Esophagus muscularis mucosa (tissue), 4 donors: ENCODE measurements at regions not wholly inside any gene's neighbourhood (a gene's known extent, or its start where the extent isn't known, plus 50 kb on each side); places are given as distances from the start of the nearest gene placed in this dataset.

Experiments
- CTCF ChIP-seq, 3 experiments: fragments of 200-600 bp in 2 of 3; fragments of 450-650 bp in 1 of 3; sonication (generic) in 2 of 3; IDR thresholded peaks; one replicate each; pipeline ENCODE4 v1.5.1; 2017 to 2019; ENCODE audit warnings: antibody characterized with exemption in 3 of 3, mild to moderate bottlenecking in 2 of 3, moderate library complexity in 1 of 3
- EP300 ChIP-seq: sonication (generic); formaldehyde crosslinking; IDR thresholded peaks from one replicate; pipeline ENCODE4 v1.6.1; 2017; ENCODE audit warnings: antibody characterized with exemption
- POLR2A ChIP-seq: fragments of 450-650 bp; IDR thresholded peaks from one replicate; pipeline ENCODE4 v1.6.1; 2017; ENCODE audit warnings: antibody characterized with exemption, moderate library complexity, mild to moderate bottlenecking, low read depth
- POLR2AphosphoS5 ChIP-seq, 2 donors: sonication (generic); formaldehyde crosslinking; IDR thresholded peaks; one replicate each; pipeline ENCODE4 v1.6.1; 2017; ENCODE audit warnings: antibody characterized with exemption in 2 of 2

GRCh38 chr13:84654654-84655275, 772.5 kb upstream of the SLITRK1 start:
- TF ChIP-seq CTCF (IDR thresholded peaks at IDR 0.05) (no peak), POLR2A (no peak), EP300 (no peak), POLR2AphosphoS5 (IDR thresholded peaks at IDR 0.05) (no peak)
